ENCODE measurements at regions not wholly inside any gene's neighbourhood (a gene's known extent, or its start where the extent isn't known, plus 50 kb on each side); places are given as distances from the start of the nearest gene placed in this dataset.

GRCh38 chr5:116695681-116696080 lies 121.1 kb upstream of the SEMA6A start:
- no peak for TF ChIP-seq EZH2 (optimal IDR thresholded peaks at IDR 0.05; ENCODE audit: low read depth, low read length)
- no peak for TF ChIP-seq CTCF (IDR thresholded peaks at IDR 0.05; ENCODE audit: low read length)
- TF ChIP-seq EZH2phosphoT487 (IDR thresholded peaks at IDR 0.05; ENCODE audit: low read length), result no peak
